ENCODE measurements at regions not wholly inside any gene's neighbourhood (a gene's known extent, or its start where the extent isn't known, plus 50 kb on each side); places are given as distances from the start of the nearest gene placed in this dataset.

- no peak for DNase-seq
Observed at GRCh38 chr3:44048196-44048924, 193.3 kb upstream of the TOPAZ1 start.

GRCh38 chr3:44048949-44049348 lies 192.7 kb upstream of the TOPAZ1 start:
- no peak for DNase-seq

GRCh38 chr3:44050101-44050500 lies 191.6 kb upstream of the TOPAZ1 start:
- DNase-seq = peak in 30 of 56 donors; percentile 13 to 75 (median 42)

GRCh38 chr3:44050867-44051266 lies 190.8 kb upstream of the TOPAZ1 start:
- DNase-seq = no peak

GRCh38 chr3:44055951-44056350 lies 185.7 kb upstream of the TOPAZ1 start:
- no peak for DNase-seq

- DNase-seq = no peak
Observed at GRCh38 chr3:44056446-44057240, 185.0 kb upstream of the TOPAZ1 start.

GRCh38 chr3:44058022-44058867 lies 183.4 kb upstream of the TOPAZ1 start:
- DNase-seq = peak in 15 of 56 donors; percentile 4 to 84 (median 31)

- peak in 1 of 56 donors; percentile 59 for DNase-seq
Observed at GRCh38 chr3:44058868-44059203, 182.8 kb upstream of the TOPAZ1 start.

- DNase-seq = no peak
Observed at GRCh38 chr3:44060164-44060563, 181.5 kb upstream of the TOPAZ1 start.

- DNase-seq = no peak
Observed at GRCh38 chr3:44061268-44061667, 180.4 kb upstream of the TOPAZ1 start.

GRCh38 chr3:44061961-44062360 lies 179.7 kb upstream of the TOPAZ1 start:
- DNase-seq = no peak

- peak in 10 of 56 donors; percentile 9 to 33 (median 22) for DNase-seq
Observed at GRCh38 chr3:44065311-44066094, 176.2 kb upstream of the TOPAZ1 start.

GRCh38 chr3:44066806-44067205 lies 174.9 kb upstream of the TOPAZ1 start:
- DNase-seq = no peak

- DNase-seq = no peak
Observed at GRCh38 chr3:44067431-44067830, 174.3 kb upstream of the TOPAZ1 start.

GRCh38 chr3:44068753-44069152 lies 172.9 kb upstream of the TOPAZ1 start:
- DNase-seq = no peak

GRCh38 chr3:44069276-44069675 lies 172.4 kb upstream of the TOPAZ1 start:
- no peak for DNase-seq

- no peak for DNase-seq
Observed at GRCh38 chr3:44070841-44071546, 170.7 kb upstream of the TOPAZ1 start.

- no peak for DNase-seq
Observed at GRCh38 chr3:44072601-44073540, 168.8 kb upstream of the TOPAZ1 start.

- no peak for DNase-seq
Observed at GRCh38 chr3:44074181-44074580, 167.5 kb upstream of the TOPAZ1 start.
